ENCODE measurements at regions not wholly inside any gene's neighbourhood (a gene's known extent, or its start where the extent isn't known, plus 50 kb on each side); places are given as distances from the start of the nearest gene placed in this dataset.

DNA sequence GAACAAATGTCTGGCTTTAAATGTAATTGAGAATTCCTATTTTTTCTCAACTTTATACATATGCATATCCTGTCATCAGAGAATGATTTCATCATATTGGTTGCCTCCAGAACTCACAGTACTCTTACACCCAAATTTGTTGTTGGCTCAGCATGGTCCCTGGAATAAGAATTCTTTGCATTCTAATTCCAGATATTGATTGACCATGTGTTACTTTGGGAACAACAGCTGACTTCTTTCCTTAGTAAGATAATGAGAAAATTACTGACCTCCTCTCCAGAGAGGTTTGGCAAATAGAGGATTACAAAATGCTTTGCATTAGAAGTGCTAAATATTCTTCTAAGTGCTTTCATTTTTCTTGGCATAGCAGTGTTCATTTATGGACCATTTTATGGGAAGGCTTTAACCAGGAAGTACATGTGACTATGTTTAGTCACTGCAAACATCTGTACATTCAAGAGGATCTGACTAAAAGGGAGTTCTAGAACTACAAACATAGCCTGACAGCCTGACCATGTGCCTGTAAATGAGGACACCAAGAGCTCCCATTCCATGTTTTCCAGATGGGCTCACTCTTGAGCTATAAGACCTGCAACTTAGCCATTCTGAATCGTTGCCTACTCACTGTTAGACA is 391.6 kb upstream of the DPPA4 start:
- no peak for DNase-seq
- no peaks in the 10 kb centered on the region for H3K9me3 ChIP-seq

DNA sequence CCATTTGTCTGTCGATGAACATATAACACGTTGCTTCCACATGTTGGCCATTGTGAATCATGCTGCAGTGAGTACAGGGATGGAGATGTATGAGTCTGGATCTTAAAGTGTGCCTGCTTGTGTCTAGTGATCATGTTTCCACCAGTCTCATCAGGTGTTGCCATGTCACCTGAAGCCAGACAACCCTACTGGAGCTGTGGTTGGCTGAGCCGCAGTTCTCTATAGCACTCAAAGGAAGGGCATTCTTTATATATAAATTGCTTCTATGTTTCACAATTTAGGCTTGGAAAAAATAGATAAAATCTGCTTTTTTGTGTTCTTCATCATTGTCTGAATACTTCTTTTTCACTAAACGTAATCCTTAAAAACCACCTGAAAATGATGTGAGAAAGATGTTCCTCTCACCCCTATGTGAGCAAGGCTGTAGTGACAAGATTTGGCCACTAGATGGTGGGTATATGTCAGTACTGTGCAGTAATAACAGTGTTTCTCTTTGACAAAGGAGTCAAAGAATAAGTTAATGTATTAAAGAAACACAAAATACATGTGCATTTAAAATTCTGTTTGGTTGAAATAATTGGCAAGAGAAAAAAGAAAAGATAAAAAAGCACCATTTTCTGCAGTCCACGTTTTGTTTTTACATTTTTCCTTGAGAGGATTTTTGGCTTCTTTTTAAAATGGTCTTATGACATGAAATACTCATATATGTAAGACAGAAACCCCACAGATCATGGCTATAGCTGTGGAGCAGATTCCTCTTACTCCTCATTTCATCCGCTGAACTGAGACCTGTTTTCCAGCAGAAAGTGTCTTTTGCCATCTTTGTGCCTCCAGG is 394.5 kb upstream of the DPPA4 start:
- DNase-seq: peak; percentile 44
- TF ChIP-seq, protein P1, sequence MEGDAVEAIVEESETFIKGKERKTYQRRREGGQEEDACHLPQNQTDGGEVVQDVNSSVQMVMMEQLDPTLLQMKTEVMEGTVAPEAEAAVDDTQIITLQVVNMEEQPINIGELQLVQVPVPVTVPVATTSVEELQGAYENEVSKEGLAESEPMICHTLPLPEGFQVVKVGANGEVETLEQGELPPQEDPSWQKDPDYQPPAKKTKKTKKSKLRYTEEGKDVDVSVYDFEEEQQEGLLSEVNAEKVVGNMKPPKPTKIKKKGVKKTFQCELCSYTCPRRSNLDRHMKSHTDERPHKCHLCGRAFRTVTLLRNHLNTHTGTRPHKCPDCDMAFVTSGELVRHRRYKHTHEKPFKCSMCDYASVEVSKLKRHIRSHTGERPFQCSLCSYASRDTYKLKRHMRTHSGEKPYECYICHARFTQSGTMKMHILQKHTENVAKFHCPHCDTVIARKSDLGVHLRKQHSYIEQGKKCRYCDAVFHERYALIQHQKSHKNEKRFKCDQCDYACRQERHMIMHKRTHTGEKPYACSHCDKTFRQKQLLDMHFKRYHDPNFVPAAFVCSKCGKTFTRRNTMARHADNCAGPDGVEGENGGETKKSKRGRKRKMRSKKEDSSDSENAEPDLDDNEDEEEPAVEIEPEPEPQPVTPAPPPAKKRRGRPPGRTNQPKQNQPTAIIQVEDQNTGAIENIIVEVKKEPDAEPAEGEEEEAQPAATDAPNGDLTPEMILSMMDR (IDR thresholded peaks at IDR 0.05; ENCODE audit: low read depth, low read length): peak; percentile 77
- H3K4me1 ChIP-seq: no peaks in the 10 kb centered on the region
- H3K27me3 ChIP-seq: no peaks in the 10 kb centered on the region
- no peaks in the 10 kb centered on the region for H3K9me3 ChIP-seq
- no peak overlapping the region for H3K4me3 ChIP-seq (ENCODE audit: low read depth, low read length)
- H3K36me3 ChIP-seq: no peaks in the 10 kb centered on the region

More for the DNA sequence above, 391.6 kb upstream of the DPPA4 start:
- H3K27me3 ChIP-seq: no peaks in the 10 kb centered on the region
- TF ChIP-seq, protein P1 (IDR thresholded peaks at IDR 0.05; ENCODE audit: low read depth, low read length): no peak
- no peak overlapping the region for H3K4me3 ChIP-seq (ENCODE audit: low read depth, low read length)
- H3K36me3 ChIP-seq: no peaks in the 10 kb centered on the region
- H3K4me1 ChIP-seq: no peaks in the 10 kb centered on the region

DNA sequence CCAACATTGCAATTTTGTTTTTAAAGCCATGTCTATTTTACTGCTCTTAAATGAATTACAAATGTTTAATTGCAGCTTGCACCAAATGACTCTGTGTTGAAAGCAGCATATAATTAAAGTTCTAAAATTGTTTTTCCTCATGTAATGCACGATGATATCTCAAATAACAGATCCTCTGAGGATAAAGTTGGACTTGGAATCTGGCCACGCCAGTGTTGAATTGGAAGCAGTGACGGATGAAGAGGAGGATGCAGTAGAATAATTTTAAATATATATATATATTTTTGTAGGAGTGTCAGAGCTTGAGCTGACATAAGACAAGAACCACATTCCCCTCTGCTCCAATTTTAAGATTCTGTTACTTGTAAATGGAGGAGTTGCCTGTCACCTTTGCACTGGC is 406.6 kb upstream of the DPPA4 start:
- TF ChIP-seq, protein P1 (IDR thresholded peaks at IDR 0.05; ENCODE audit: low read depth, low read length): no peak
- H3K36me3 ChIP-seq: no peaks in the 10 kb centered on the region
- no peaks in the 10 kb centered on the region for H3K27me3 ChIP-seq
- no peaks in the 10 kb centered on the region for H3K9me3 ChIP-seq
- no peaks in the 10 kb centered on the region for H3K4me1 ChIP-seq
- DNase-seq: no peak
- no peak overlapping the region for H3K4me3 ChIP-seq (ENCODE audit: low read depth, low read length)

DNA sequence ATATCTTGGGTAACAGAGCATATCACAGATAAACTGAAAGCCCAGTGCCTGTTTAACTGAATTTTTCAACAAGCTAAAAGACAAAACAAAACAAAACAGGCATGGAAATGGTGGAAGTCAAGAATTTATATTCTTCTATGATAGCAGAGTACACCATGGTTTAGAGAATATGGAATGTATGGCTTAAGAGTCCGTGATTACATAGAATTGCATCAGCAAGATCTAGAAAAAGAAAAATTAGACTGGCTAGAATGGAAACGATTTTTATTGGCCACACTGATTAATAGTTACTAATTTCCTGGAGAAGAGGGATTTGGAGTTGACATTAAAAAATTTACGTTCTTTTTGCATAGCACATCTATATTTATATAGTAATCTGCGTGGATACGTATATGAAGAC is 435.2 kb upstream of the DPPA4 start:
- Histone ChIP-seq H3K4me1 (no peaks in the 10 kb centered on the region), H3K4me3 (ENCODE audit: low read depth, low read length) (no peak overlapping the region), H3K9me3 (no peaks in the 10 kb centered on the region), H3K36me3 (no peaks in the 10 kb centered on the region), H3K27me3 (no peaks in the 10 kb centered on the region)
- TF ChIP-seq, protein P1 (IDR thresholded peaks at IDR 0.05; ENCODE audit: low read depth, low read length): no peak
- no peak for DNase-seq

DNA sequence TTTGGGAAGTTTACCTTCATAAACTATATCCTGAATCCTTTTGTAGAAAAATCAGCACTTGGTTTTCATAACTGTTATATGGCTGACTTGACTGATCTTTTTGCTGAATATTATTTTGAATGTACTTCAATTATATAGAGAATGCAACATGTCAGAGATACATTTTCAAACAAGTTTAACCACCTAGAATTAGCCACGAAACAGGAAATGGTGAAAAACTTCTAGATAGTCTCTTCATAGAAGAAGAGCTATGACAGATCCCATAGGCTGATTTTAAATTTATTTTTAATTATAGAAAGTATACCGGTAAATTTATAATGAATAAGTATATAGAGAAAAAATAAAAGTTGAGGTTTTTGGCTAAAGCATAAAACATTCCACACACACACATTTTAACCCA is 436.8 kb upstream of the DPPA4 start:
- H3K9me3 ChIP-seq: no peaks in the 10 kb centered on the region
- no peaks in the 10 kb centered on the region for H3K4me1 ChIP-seq
- no peaks in the 10 kb centered on the region for H3K27me3 ChIP-seq
- H3K36me3 ChIP-seq: no peaks in the 10 kb centered on the region
- H3K4me3 ChIP-seq (ENCODE audit: low read depth, low read length): no peak overlapping the region
- TF ChIP-seq, protein P1 (IDR thresholded peaks at IDR 0.05; ENCODE audit: low read depth, low read length): no peak
- no peak for DNase-seq

DNA sequence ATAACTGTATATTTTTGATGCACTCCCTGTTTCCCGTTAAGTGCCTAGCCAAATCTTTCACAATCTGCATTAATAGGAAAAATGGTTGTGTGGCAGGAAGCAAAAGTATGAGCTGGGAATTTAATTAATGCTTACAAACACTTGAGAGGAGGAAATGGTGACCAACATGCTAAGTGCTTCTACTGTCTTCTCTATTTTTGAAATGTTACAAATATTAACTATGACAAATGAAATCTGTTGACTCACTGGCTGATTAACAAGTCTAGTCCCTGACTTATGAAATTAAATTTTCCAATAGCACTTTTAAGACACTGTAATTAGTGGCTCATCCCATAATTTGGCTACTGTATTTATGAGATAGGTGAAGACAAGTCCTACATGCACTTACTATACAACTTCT is 446.9 kb upstream of the DPPA4 start:
- H3K27me3 ChIP-seq: no peaks in the 10 kb centered on the region

More for the DNA sequence above, 446.9 kb upstream of the DPPA4 start:
- TF ChIP-seq, protein P1 (IDR thresholded peaks at IDR 0.05; ENCODE audit: low read depth, low read length): no peak
- no peak for DNase-seq
- no peaks in the 10 kb centered on the region for H3K4me1 ChIP-seq
- H3K4me3 ChIP-seq (ENCODE audit: low read depth, low read length): no peak overlapping the region
- no peaks in the 10 kb centered on the region for H3K9me3 ChIP-seq
- no peaks in the 10 kb centered on the region for H3K36me3 ChIP-seq

Data from BE2C (cell line).